ENCODE measurements at regions not wholly inside any gene's neighbourhood (a gene's known extent, or its start where the extent isn't known, plus 50 kb on each side); places are given as distances from the start of the nearest gene placed in this dataset.

- TF ChIP-seq CTCF (IDR thresholded peaks at IDR 0.05) (no peak), POLR2A (IDR thresholded peaks at IDR 0.05) (no peak)
Measured at GRCh38 chr5:157944938-157945337, 86.0 kb upstream of the CLINT1 start.

All from adrenal gland (tissue), 5 donors.